Fibroblast of skin of abdomen (primary cell): ENCODE measurements at regions not wholly inside any gene's neighbourhood (a gene's known extent, or its start where the extent isn't known, plus 50 kb on each side); places are given as distances from the start of the nearest gene placed in this dataset.

Experiments
- DNase-seq: peaks from one replicate; pipeline ENCODE4 v3.0.0-alpha.2; 2013

- DNase-seq: no peak
Measured at GRCh38 chr7:22657479-22657878, 69.5 kb upstream of the IL6 start.

DNA sequence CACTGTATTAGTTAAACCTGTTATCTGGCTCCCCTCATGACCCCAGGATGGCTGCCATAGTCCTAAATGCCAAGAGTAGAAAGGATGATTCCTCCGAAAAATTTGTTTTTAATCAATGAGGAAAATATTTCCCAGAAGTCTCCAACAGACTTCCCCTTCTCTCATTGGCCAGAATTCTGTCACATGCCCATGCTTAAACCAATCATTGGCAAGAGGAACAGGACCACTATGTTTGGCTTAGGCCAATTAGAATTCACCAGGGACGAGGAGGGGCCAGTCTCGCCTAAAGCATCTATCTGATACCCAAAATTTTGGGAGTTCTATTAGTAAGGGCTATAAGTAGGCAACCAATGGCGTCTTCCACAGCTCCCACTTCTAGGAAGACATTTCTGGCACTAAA lies 71.2 kb upstream of the IL6 start:
- DNase-seq: no peak

GRCh38 chr7:22654831-22655230 lies 72.2 kb upstream of the IL6 start:
- DNase-seq: no peak

GRCh38 chr7:22653951-22654350 lies 73.0 kb upstream of the IL6 start:
- no peak for DNase-seq

GRCh38 chr7:22651534-22652243 lies 75.3 kb upstream of the IL6 start:
- DNase-seq: peak; percentile 71

DNA sequence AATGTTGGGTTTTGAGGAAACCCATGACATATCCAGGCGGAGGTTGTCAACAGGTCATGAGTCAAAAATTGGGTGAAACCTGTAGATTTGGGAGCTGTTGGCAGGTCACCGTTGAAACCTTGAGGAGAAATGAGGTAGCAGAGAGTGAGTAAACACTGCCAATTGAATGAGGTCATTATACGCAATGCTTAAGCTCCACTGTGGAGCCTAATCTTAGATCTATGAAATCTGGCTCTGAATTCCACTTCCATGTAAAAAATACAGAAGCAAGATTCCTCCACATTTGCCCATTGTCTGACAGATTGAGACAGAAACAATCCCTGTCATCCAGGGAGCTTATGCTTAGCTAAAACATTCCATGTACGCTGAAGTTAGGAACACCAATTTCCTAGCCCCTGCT lies 76.0 kb upstream of the IL6 start:
- DNase-seq: no peak

- no peak for DNase-seq
Measured at GRCh38 chr7:22649686-22650085, 77.3 kb upstream of the IL6 start.

- DNase-seq: peak; percentile 92
Measured at GRCh38 chr7:22647451-22648257, 79.3 kb upstream of the IL6 start.

- DNase-seq: no peak
Measured at GRCh38 chr7:22645418-22646181, 81.4 kb upstream of the IL6 start.

- no peak for DNase-seq
Measured at GRCh38 chr7:22642454-22642853, 84.5 kb upstream of the IL6 start.

- no peak for DNase-seq
Measured at GRCh38 chr7:22640269-22640668, 86.7 kb upstream of the IL6 start.

- no peak for DNase-seq
Measured at GRCh38 chr7:22639396-22639795, 87.6 kb upstream of the IL6 start.

- DNase-seq: no peak
Measured at GRCh38 chr7:22635349-22635748, 91.7 kb upstream of the IL6 start.

- no peak for DNase-seq
Measured at GRCh38 chr7:22633954-22634474, 93.0 kb upstream of the IL6 start.

- DNase-seq: no peak
Measured at GRCh38 chr7:22633286-22633953, 93.6 kb upstream of the IL6 start.

DNA sequence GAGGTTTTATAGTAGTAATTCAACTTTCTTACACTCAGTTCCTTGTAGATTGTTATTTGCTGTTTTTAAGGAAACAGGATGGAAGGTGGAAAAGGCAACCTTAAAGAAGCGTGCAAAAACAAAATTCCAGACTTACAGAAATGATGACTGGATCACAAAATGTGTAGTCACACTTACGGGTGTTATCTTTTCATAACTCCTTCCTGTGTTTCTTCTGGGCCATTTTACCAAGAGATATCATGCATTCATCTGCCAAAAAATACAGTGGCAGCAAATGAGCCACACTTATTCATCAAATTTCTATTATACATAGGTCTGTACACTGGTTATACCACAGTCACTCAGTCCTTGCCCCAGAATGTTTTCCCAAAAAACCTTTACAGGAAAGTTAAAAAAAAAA lies 94.3 kb upstream of the IL6 start:
- DNase-seq: no peak

DNA sequence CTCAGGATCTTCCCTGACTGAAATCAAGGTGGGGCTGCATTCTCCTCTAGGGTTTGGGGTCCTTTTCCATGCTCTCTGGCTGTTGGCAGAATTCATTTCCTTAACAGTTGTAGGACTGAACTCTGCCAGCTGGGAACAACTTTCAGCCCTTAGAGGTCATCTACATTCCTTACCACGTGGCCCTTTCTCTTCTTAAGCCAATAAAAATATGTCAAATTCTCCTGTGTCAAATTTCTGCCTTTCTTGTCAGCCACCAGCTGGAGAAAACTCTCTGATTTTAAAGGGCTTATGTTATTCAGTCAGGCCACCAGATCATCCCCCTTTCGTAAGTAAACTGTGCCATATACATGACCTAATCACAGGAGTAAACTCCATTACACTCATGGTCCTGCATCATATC lies 95.3 kb upstream of the IL6 start:
- DNase-seq: no peak

DNA sequence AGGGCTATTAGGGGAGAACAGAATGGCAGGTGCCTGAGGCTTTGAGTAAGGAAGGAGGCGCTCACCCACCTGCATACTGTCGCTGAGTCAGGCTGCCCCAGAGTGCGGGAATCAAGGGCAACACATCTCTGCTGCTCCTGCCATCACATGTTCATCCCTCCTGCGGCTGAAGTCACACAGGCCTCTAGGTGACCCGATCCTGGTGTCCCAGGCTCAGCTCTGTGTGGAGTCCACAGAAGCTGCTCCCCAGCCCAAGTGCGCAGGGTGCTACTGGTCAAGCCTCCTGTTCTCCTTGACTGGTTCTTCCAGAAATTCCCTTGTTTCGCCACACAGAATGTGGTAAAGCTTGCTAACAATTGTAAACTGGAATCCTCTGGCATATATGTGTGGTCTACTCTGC lies 96.9 kb upstream of the IL6 start:
- no peak for DNase-seq

DNA sequence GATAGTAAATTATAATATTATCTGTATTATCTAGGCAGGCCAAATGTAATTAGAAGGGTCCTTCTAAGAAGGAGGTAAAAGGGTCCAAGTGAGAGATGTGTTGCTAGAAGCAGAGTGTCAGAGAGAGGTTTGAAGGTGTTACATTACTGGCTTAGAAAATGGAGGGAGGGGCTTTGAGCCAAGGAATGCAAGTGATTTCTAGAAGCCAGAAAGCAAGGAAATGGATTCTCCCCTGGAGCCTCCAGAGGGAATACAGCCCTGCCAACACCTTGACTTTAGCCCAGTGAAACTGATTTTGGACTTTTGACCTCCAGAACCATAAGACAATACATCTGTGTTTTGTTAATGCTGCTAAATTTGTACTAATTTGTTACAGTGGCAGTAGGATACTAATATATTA lies 97.9 kb upstream of the IL6 start:
- no peak for DNase-seq

GRCh38 chr7:22628112-22628511 lies 98.9 kb upstream of the IL6 start:
- no peak for DNase-seq

- peak; percentile 90 for DNase-seq
Measured at GRCh38 chr7:22627136-22627535, 99.9 kb upstream of the IL6 start.

GRCh38 chr7:22625251-22625650 lies 101.7 kb upstream of the IL6 start:
- DNase-seq: no peak

GRCh38 chr7:22624781-22625180 lies 102.2 kb upstream of the IL6 start:
- DNase-seq: no peak
